GM12878 (cell line): ENCODE measurements at regions not wholly inside any gene's neighbourhood (a gene's known extent, or its start where the extent isn't known, plus 50 kb on each side); places are given as distances from the start of the nearest gene placed in this dataset.
"Not testable (repeated sequence)": the region's sequence is repeated elsewhere in the genome, so short reads cannot be mapped to it uniquely, and the experiment has no call there.

ENCODE experiments used
- ATAC-seq: fragments of 200-7000 bp; cut with Tn5 transposase; 3 replicates; pipeline ENCODE4 v1.9.1; 2020; ENCODE audit warnings: mild to moderate bottlenecking, moderate library complexity
- BruUV-seq: library from RNA; stranded (reverse); fragments of 400-500 nt; replicated peaks from 2 replicates; lab custom pipeline; 2021; lab: Mats Ljungman, UMichigan
- CTCF ChIA-PET: fragments of 300-600 bp; sonication (Branson Sonifier 250); formaldehyde crosslinking; extraction: SDS; loops from one replicate; lab custom pipeline; 2021; ENCODE audit warnings: inconsistent platforms; lab: Yijun Ruan, JAX
- POLR2A ChIA-PET: fragments of 350-600 bp; formaldehyde crosslinking; extraction: SDS; loops from one replicate; lab custom pipeline; 2021; ENCODE audit warnings: inconsistent platforms; lab: Charles Lee
- RAD21 ChIA-PET: fragments of 300-600 bp; sonication (Branson Sonifier 250); formaldehyde crosslinking; loops from one replicate; lab custom pipeline; 2023; ENCODE audit warnings: antibody characterized with exemption; ENCODE audit not compliant: unreplicated experiment; lab: Charles Lee
- SMC1A ChIA-PET: fragments of 300-600 bp; sonication (Branson Sonifier 250); formaldehyde crosslinking; loops from one replicate; lab custom pipeline; 2023; ENCODE audit not compliant: unreplicated experiment, uncharacterized antibody; lab: Charles Lee
- DNase-seq: peaks from one replicate; pipeline ENCODE4 v3.0.0-alpha.2; 2011; ENCODE audit warnings: low read depth, low spot score
- FAIRE-seq: peaks from 3 replicates; lab custom pipeline; 2011; peaks lifted over from hg19 to GRCh38; lab: Jason Lieb, UNC
- H2AFZ ChIP-seq: 2 replicates; pipeline ENCODE4 v1.6.0; 2011; ENCODE audit warnings: low read depth, low read length, control low read depth; ENCODE audit not compliant: control insufficient read depth
- H3K27ac ChIP-seq: 2 replicates; pipeline ENCODE4 v1.5.1; 2011; ENCODE audit warnings: control low read depth; ENCODE audit not compliant: control insufficient read depth, insufficient read depth
- H3K27me3 ChIP-seq, 2 experiments: replicated peaks in 1 of 2; 2 replicates each; pipeline versions ENCODE4 v1.6.0 to v1.6.1; 2011; ENCODE audit warnings: low read length in 1 of 2; ENCODE audit not compliant: control insufficient read depth in 2 of 2, insufficient read depth in 2 of 2
- H3K36me3 ChIP-seq, 2 experiments: 2 replicates each; pipeline ENCODE4 v1.5.1; 2011; ENCODE audit warnings: low read length in 1 of 2; ENCODE audit not compliant: control insufficient read depth in 2 of 2, insufficient read depth in 2 of 2
- H3K4me1 ChIP-seq: 2 replicates; pipeline ENCODE4 v1.6.1; 2011; ENCODE audit warnings: mild to moderate bottlenecking, low read length, moderate library complexity, mixed read lengths; ENCODE audit not compliant: control insufficient read depth, insufficient read depth
- H3K4me2 ChIP-seq: 2 replicates; pipeline ENCODE4 v1.6.0; 2011; ENCODE audit warnings: control low read depth; ENCODE audit not compliant: control insufficient read depth, insufficient read depth
- H3K4me3 ChIP-seq: fragments of 200-600 bp; sonication (generic); 2 replicates; pipeline ENCODE4 v1.5.1; 2016
- H3K79me2 ChIP-seq: 2 replicates; pipeline ENCODE4 v1.6.0; 2011; ENCODE audit warnings: low read length; ENCODE audit not compliant: control insufficient read depth, insufficient read depth
- H3K9ac ChIP-seq: 2 replicates; pipeline ENCODE4 v1.8.0; 2011; ENCODE audit warnings: low read length, control low read depth, mixed read lengths; ENCODE audit not compliant: control insufficient read depth, insufficient read depth
- H3K9me3 ChIP-seq: replicated peaks from 3 replicates; pipeline ENCODE4 v1.5.1; 2011; ENCODE audit warnings: mild to moderate bottlenecking, low read length; ENCODE audit not compliant: control insufficient read depth, insufficient read depth
- H4K20me1 ChIP-seq: 2 replicates; pipeline ENCODE4 v1.6.0; 2011; ENCODE audit not compliant: control insufficient read depth, insufficient read depth
- ASH2L ChIP-seq: fragments of 300-600, 200-600 bp; sonication (generic); IDR thresholded peaks from 2 replicates; pipeline ENCODE4 v1.6.1; 2017; ENCODE audit warnings: low read depth, mild to moderate bottlenecking, borderline replicate concordance
- BCL3 ChIP-seq: IDR thresholded peaks from 2 replicates; pipeline ENCODE4 v1.6.1; 2011; ENCODE audit warnings: borderline replicate concordance, low read depth, mild to moderate bottlenecking, moderate library complexity, low read length; ENCODE audit not compliant: insufficient read depth, poor library complexity, severe bottlenecking
- MTA2 ChIP-seq: fragments of 450-650 bp; IDR thresholded peaks from 2 replicates; pipeline ENCODE4 v1.6.1; 2016; ENCODE audit warnings: low read depth, mild to moderate bottlenecking, moderate library complexity
- NFYB ChIP-seq: IDR thresholded peaks from 2 replicates; pipeline ENCODE4 v1.6.1; 2011; ENCODE audit warnings: low read depth, mild to moderate bottlenecking, low read length, improper control_type of control experiment, moderate library complexity; ENCODE audit not compliant: insufficient read depth
- RCOR1 ChIP-seq: conservative IDR thresholded peaks from 2 replicates; pipeline ENCODE4 v1.6.1; 2012; ENCODE audit warnings: low read depth, low read length, improper control_type of control experiment
- SREBF1 ChIP-seq: IDR thresholded peaks from 2 replicates; pipeline ENCODE4 v1.6.1; 2012; ENCODE audit warnings: mild to moderate bottlenecking, low read length
- SUZ12 ChIP-seq: fragments of 200-600 bp; sonication (generic); IDR thresholded peaks from one replicate; pipeline ENCODE4 v1.6.1; 2018; ENCODE audit warnings: antibody characterized with exemption, mild to moderate bottlenecking; ENCODE audit not compliant: unreplicated experiment
- ZBED1 ChIP-seq: IDR thresholded peaks from 2 replicates; pipeline ENCODE4 v1.6.1; 2016; ENCODE audit warnings: borderline replicate concordance
- WGBS: methylation state at CpG from one replicate; pipeline ENCODE4 v1.1.6; 2016; ENCODE audit warnings: low lambda C conversion rate; ENCODE audit not compliant: insufficient replicate concordance, insufficient coverage; ENCODE audit errors: missing lambda C conversion rate; 5-methylcytosine and 5-hydroxymethylcytosine counted together
- in situ Hi-C: fragments of 300-500 bp; cut with MboI; formaldehyde crosslinking; loops from 9 replicates; pipeline ENCODE4 v1.14.3; 2018; ENCODE audit warnings: mixed read lengths
- intact Hi-C: fragments of 100-400 bp; cut with micrococcal nuclease; formaldehyde crosslinking; loops from one replicate; pipeline ENCODE4 v1.14.2; 2022; ENCODE audit not compliant: unreplicated experiment

GRCh38 chr12:72995029-72995428 lies 722.9 kb downstream of the TRHDE start:
- POLR2A ChIA-PET, intact Hi-C loops, RAD21 ChIA-PET, CTCF ChIA-PET, H4K20me1 ChIP-seq, H3K36me3 ChIP-seq, ATAC-seq, BruUV-seq, H3K79me2 ChIP-seq, H3K9ac ChIP-seq, H3K27ac ChIP-seq, H3K4me2 ChIP-seq, H3K4me3 ChIP-seq, H2AFZ ChIP-seq, DNase-seq, H3K4me1 ChIP-seq, in situ Hi-C loops, FAIRE-seq, H3K27me3 ChIP-seq, H3K9me3 ChIP-seq, SMC1A ChIA-PET: not testable (repeated sequence)

GRCh38 chr12:72995616-72996015 lies 723.4 kb downstream of the TRHDE start:
- in situ Hi-C loops, result no loop called here
- ChIA-PET CTCF (no interaction called here), SMC1A (no interaction called here), POLR2A (no interaction called here), RAD21 (no interaction called here)
- Histone ChIP-seq H3K27ac (no peak overlapping the region), H3K4me2 (no peak overlapping the region), H4K20me1 (no peaks in the 10 kb centered on the region), H3K9ac (no peak overlapping the region), H3K27me3 (no peaks in the 10 kb centered on the region), H2AFZ (no peak overlapping the region), H3K36me3 (no peaks in the 10 kb centered on the region), H3K4me1 (no peaks in the 10 kb centered on the region), H3K4me3 (no peak overlapping the region), H3K9me3 (no peaks in the 10 kb centered on the region), H3K79me2 (no peaks in the 10 kb centered on the region)
- ATAC-seq (no peak), DNase-seq (no peak), FAIRE-seq (no peak)
- TF ChIP-seq SUZ12 (no peak), ASH2L (no peak), NFYB (no peak), RCOR1 (no peak), MTA2 (no peak), SREBF1 (no peak), BCL3 (no peak), ZBED1 (no peak)
- BruUV-seq, result no TSS peak
- intact Hi-C loops, result no loop called here
- 68% methylated on average over 5 of the region's 5 CpGs for WGBS

GRCh38 chr12:73001806-73002205 lies 729.6 kb downstream of the TRHDE start:
- not testable (repeated sequence) for FAIRE-seq

More at GRCh38 chr12:73001806-73002205, 729.6 kb downstream of the TRHDE start:
- H3K4me2 ChIP-seq, H3K4me1 ChIP-seq, H3K27me3 ChIP-seq, ATAC-seq, H3K27ac ChIP-seq, SMC1A ChIA-PET, BruUV-seq, in situ Hi-C loops, H2AFZ ChIP-seq, intact Hi-C loops, CTCF ChIA-PET, H3K4me3 ChIP-seq, RAD21 ChIA-PET, H3K79me2 ChIP-seq, H3K36me3 ChIP-seq, H3K9ac ChIP-seq, POLR2A ChIA-PET, DNase-seq, H3K9me3 ChIP-seq, H4K20me1 ChIP-seq: not testable (repeated sequence)
- 3% methylated on average over 3 of the region's 3 CpGs for WGBS
